ENCODE measurements at regions not wholly inside any gene's neighbourhood (a gene's known extent, or its start where the extent isn't known, plus 50 kb on each side); places are given as distances from the start of the nearest gene placed in this dataset.

- TF ChIP-seq ZNF169 (tag by site-specific recombination; IDR thresholded peaks at IDR 0.05) (no peak), ZNF121 (tag by site-specific recombination; IDR thresholded peaks at IDR 0.05) (no peak), ZNF211 (tag by site-specific recombination; IDR thresholded peaks at IDR 0.05; ENCODE audit: low read depth) (no peak), GFI1B (tag by site-specific recombination; IDR thresholded peaks at IDR 0.05) (no peak), ZNF624 (tag by site-specific recombination; IDR thresholded peaks at IDR 0.05) (no peak), HOXC10 (CRISPR knock-in tag; IDR thresholded peaks at IDR 0.05) (no peak), ZNF10 (tag by site-specific recombination; IDR thresholded peaks at IDR 0.05) (no peak), PRDM2 (tag by site-specific recombination; IDR thresholded peaks at IDR 0.05; ENCODE audit: borderline replicate concordance) (no peak), ZBTB26 (tag by site-specific recombination; optimal IDR thresholded peaks at IDR 0.05) (no peak), ZFHX2 (tag by site-specific recombination; conservative IDR thresholded peaks at IDR 0.05) (no peak), ZNF449 (tag by site-specific recombination; IDR thresholded peaks at IDR 0.05) (no peak)
Measured at GRCh38 chr15:31563421-31563820, 236.8 kb downstream of the KLF13 start (continued).

GRCh38 chr15:31567861-31568260, 241.2 kb downstream of the KLF13 start:
- ChIA-PET POLR2A (no interaction called here), CTCF (interaction anchor here (0.6 kb wide), 1 partner anchor 292 kb away, joined by 3 read pairs; no protein-coding TSS in a partner anchor)
- no peaks in the 10 kb centered on the region; the same call in 1 of the 2 replicates for H3K9me3 ChIP-seq (ENCODE audit: control insufficient read depth, insufficient read depth, low read depth, low read length)
- H3K4me3 ChIP-seq (ENCODE audit: low read depth, low read length) = no peak overlapping the region
- no peaks in the 10 kb centered on the region for H3K4me1 ChIP-seq (ENCODE audit: control insufficient read depth, insufficient read depth, low read length)
- H3K27ac ChIP-seq (ENCODE audit: extremely low read depth, low read depth, low read length) = no peak overlapping the region
- no peaks in the 10 kb centered on the region for H3K36me3 ChIP-seq (ENCODE audit: control insufficient read depth in 2 of 2, insufficient read depth in 1 of 2, low read length in 2 of 2)
- TF ChIP-seq YY2 (tag by site-specific recombination; IDR thresholded peaks at IDR 0.05) = no peak
- no peak for TF ChIP-seq SETDB1 (IDR thresholded peaks at IDR 0.05; ENCODE audit: insufficient read length, low read length)
- TF ChIP-seq ZIC2 (tag by site-specific recombination; IDR thresholded peaks at IDR 0.05) = no peak
- TF ChIP-seq ZNF211 (tag by site-specific recombination; IDR thresholded peaks at IDR 0.05; ENCODE audit: low read depth) = no peak
- no peak for TF ChIP-seq ZNF26 (tag by site-specific recombination; IDR thresholded peaks at IDR 0.05)
- no peak for TF ChIP-seq KLF7 (tag by site-specific recombination; IDR thresholded peaks at IDR 0.05; ENCODE audit: borderline replicate concordance)
- TF ChIP-seq ZBTB1 (tag by site-specific recombination; IDR thresholded peaks at IDR 0.05) = no peak
- TF ChIP-seq ZBTB8A (tag by site-specific recombination; IDR thresholded peaks at IDR 0.05) = no peak
- TF ChIP-seq ZBTB11 (tag by site-specific recombination; conservative IDR thresholded peaks at IDR 0.05; ENCODE audit: low read depth) = no peak
- no peak for TF ChIP-seq ZNF530 (tag by site-specific recombination; IDR thresholded peaks at IDR 0.05; ENCODE audit: low read depth)
- TF ChIP-seq ZNF837 (tag by site-specific recombination; IDR thresholded peaks at IDR 0.05) = no peak
- no peak for TF ChIP-seq ZNF426 (tag by site-specific recombination; IDR thresholded peaks at IDR 0.05)
- TF ChIP-seq ZNF791 (tag by site-specific recombination; IDR thresholded peaks at IDR 0.05) = no peak
- TF ChIP-seq ZBTB20 (tag by site-specific recombination; IDR thresholded peaks at IDR 0.05) = no peak
- TF ChIP-seq ZNF16 (tag by site-specific recombination; IDR thresholded peaks at IDR 0.05; ENCODE audit: low read depth) = no peak

Measured in HEK293 (cell line).